ENCODE measurements at regions not wholly inside any gene's neighbourhood (a gene's known extent, or its start where the extent isn't known, plus 50 kb on each side); places are given as distances from the start of the nearest gene placed in this dataset.

- no peak for TF ChIP-seq CTCF (conservative IDR thresholded peaks at IDR 0.05; ENCODE audit: low read depth in 2 of 2)
- no peak for TF ChIP-seq REST (IDR thresholded peaks at IDR 0.05; ENCODE audit: unreplicated experiment)
- TF ChIP-seq CREB1 (CRISPR knock-in tag; IDR thresholded peaks at IDR 0.05; ENCODE audit: low read depth): no peak
- TF ChIP-seq POLR2AphosphoS5 (IDR thresholded peaks at IDR 0.05; ENCODE audit: low read depth): no peak
- TF ChIP-seq EZH2 (IDR thresholded peaks at IDR 0.05; ENCODE audit: low read depth, unreplicated experiment): no peak
- no peak for TF ChIP-seq EZH2phosphoT487 (IDR thresholded peaks at IDR 0.05; ENCODE audit: unreplicated experiment)
- no peak for TF ChIP-seq ETS1 (IDR thresholded peaks at IDR 0.05)
Measured at GRCh38 chr2:209141818-209142217, 282.0 kb upstream of the MAP2 start.
